H9 (cell line): ENCODE measurements at regions not wholly inside any gene's neighbourhood (a gene's known extent, or its start where the extent isn't known, plus 50 kb on each side); places are given as distances from the start of the nearest gene placed in this dataset.
"Not testable (repeated sequence)": the region's sequence is repeated elsewhere in the genome, so short reads cannot be mapped to it uniquely, and the experiment has no call there.

ENCODE experiments used
- DNase-seq: peaks from one replicate; pipeline ENCODE4 v3.0.0-alpha.2; 2017
- H2AFZ ChIP-seq: one replicate; pipeline ENCODE4 v1.6.1; 2013; ENCODE audit warnings: mild to moderate bottlenecking, low read length, control low read depth, moderate library complexity
- H2AK5ac ChIP-seq: 2 replicates; pipeline ENCODE4 v1.6.1; 2013; ENCODE audit warnings: low read length, control low read depth, mixed read lengths; ENCODE audit not compliant: insufficient read length
- H2BK120ac ChIP-seq: one replicate; pipeline ENCODE4 v1.6.1; 2013; ENCODE audit warnings: low read depth, mild to moderate bottlenecking, low read length, control low read depth, inconsistent platforms; ENCODE audit not compliant: poor library complexity, severe bottlenecking
- H2BK12ac ChIP-seq: 2 replicates; pipeline ENCODE4 v1.6.1; 2013; ENCODE audit warnings: low read length, control low read depth, mixed read lengths, low read depth; ENCODE audit not compliant: insufficient read length
- H2BK15ac ChIP-seq: 2 replicates; pipeline ENCODE4 v1.6.1; 2013; ENCODE audit warnings: low read depth, low read length, control low read depth
- H2BK20ac ChIP-seq: one replicate; pipeline ENCODE4 v1.6.1; 2013; ENCODE audit warnings: low read depth, mild to moderate bottlenecking, low read length, control low read depth, inconsistent platforms; ENCODE audit not compliant: poor library complexity, severe bottlenecking
- H2BK5ac ChIP-seq: 2 replicates; pipeline ENCODE4 v1.6.1; 2013; ENCODE audit warnings: low read length, control low read depth, mixed read lengths; ENCODE audit not compliant: insufficient read length
- H3K14ac ChIP-seq: 2 replicates; pipeline ENCODE4 v1.6.1; 2013; ENCODE audit warnings: low read length, control low read depth; ENCODE audit not compliant: insufficient read depth
- H3K18ac ChIP-seq: 2 replicates; pipeline ENCODE4 v1.6.1; 2013; ENCODE audit warnings: low read depth, mild to moderate bottlenecking, mixed read lengths, low read length, control low read depth; ENCODE audit not compliant: insufficient read length
- H3K23ac ChIP-seq: 2 replicates; pipeline ENCODE4 v1.6.1; 2013; ENCODE audit warnings: low read length, control low read depth, mixed read lengths, low read depth; ENCODE audit not compliant: insufficient read length
- H3K23me2 ChIP-seq: 2 replicates; pipeline ENCODE4 v1.6.1; 2013; ENCODE audit warnings: low read depth, mild to moderate bottlenecking, mixed read lengths, low read length, control low read depth; ENCODE audit not compliant: insufficient read length, poor library complexity, severe bottlenecking
- H3K27ac ChIP-seq: 2 replicates; pipeline ENCODE4 v1.5.1; 2013; ENCODE audit warnings: low read length, control low read depth, mixed read lengths, low read depth; ENCODE audit not compliant: insufficient read length
- H3K27me3 ChIP-seq: 2 replicates; pipeline ENCODE4 v1.6.1; 2013; ENCODE audit warnings: low read length, control low read depth, inconsistent platforms; ENCODE audit not compliant: insufficient read depth
- H3K4ac ChIP-seq: 2 replicates; pipeline ENCODE4 v1.6.1; 2013; ENCODE audit warnings: low read depth, mild to moderate bottlenecking, control low read depth, inconsistent platforms, low read length, moderate library complexity
- H3K4me1 ChIP-seq: 2 replicates; pipeline ENCODE4 v1.6.1; 2013; ENCODE audit warnings: low read length, control low read depth, inconsistent platforms; ENCODE audit not compliant: insufficient read depth
- H3K4me2 ChIP-seq: 2 replicates; pipeline ENCODE4 v1.6.1; 2013; ENCODE audit warnings: low read length, control low read depth, mixed read lengths; ENCODE audit not compliant: insufficient read length, insufficient read depth
- H3K56ac ChIP-seq: 2 replicates; pipeline ENCODE4 v1.6.1; 2013; ENCODE audit warnings: low read depth, mild to moderate bottlenecking, mixed read lengths, low read length, control low read depth; ENCODE audit not compliant: insufficient read length
- H3K79me1 ChIP-seq: 2 replicates; pipeline ENCODE4 v1.6.1; 2013; ENCODE audit warnings: low read depth, mild to moderate bottlenecking, moderate library complexity, low read length, control low read depth, inconsistent platforms; ENCODE audit not compliant: insufficient read depth, poor library complexity, severe bottlenecking
- H3K79me2 ChIP-seq: 2 replicates; pipeline ENCODE4 v1.6.1; 2013; ENCODE audit warnings: low read length, control low read depth, inconsistent platforms; ENCODE audit not compliant: insufficient read depth
- H3K9ac ChIP-seq: 2 replicates; pipeline ENCODE4 v1.6.1; 2013; ENCODE audit warnings: low read length, control low read depth, mixed read lengths; ENCODE audit not compliant: insufficient read length; ENCODE audit errors: extremely low read depth
- H3K9me3 ChIP-seq: one replicate; pipeline ENCODE4 v1.6.1; 2013; ENCODE audit warnings: low read depth, low read length, inconsistent platforms; ENCODE audit not compliant: control insufficient read depth
- H3T11ph ChIP-seq: one replicate; pipeline ENCODE4 v1.6.1; 2013; ENCODE audit warnings: mild to moderate bottlenecking, low read length, control low read depth, inconsistent platforms
- H4K20me1 ChIP-seq: one replicate; pipeline ENCODE4 v1.6.1; 2013; ENCODE audit not compliant: control insufficient read depth, insufficient read length, insufficient read depth
- H4K5ac ChIP-seq: 2 replicates; pipeline ENCODE4 v1.6.1; 2013; ENCODE audit warnings: low read depth, mild to moderate bottlenecking, mixed read lengths, low read length, control low read depth; ENCODE audit not compliant: insufficient read length
- H4K8ac ChIP-seq: replicated peaks from 2 replicates; pipeline ENCODE4 v1.6.1; 2013; ENCODE audit warnings: low read length, control low read depth, mixed read lengths, low read depth; ENCODE audit not compliant: insufficient read length
- H4K91ac ChIP-seq: 2 replicates; pipeline ENCODE4 v1.6.1; 2013; ENCODE audit warnings: low read depth, mild to moderate bottlenecking, moderate library complexity, mixed read lengths, low read length, control low read depth; ENCODE audit not compliant: insufficient read length
- H3K27ac Mint-ChIP-seq, 3 experiments: 2 replicates in 2 of 3; 3 replicates in 1 of 3; pipeline ENCODE4 v1.8.0; 2020 to 2021; ENCODE audit warnings: mixed read lengths in 3 of 3, mild to moderate bottlenecking in 1 of 3, moderate library complexity in 1 of 3
- H3K27me3 Mint-ChIP-seq: 2 replicates; pipeline ENCODE4 v1.8.0; 2021; ENCODE audit warnings: low read depth, mild to moderate bottlenecking, moderate library complexity, mixed read lengths
- H3K36me3 Mint-ChIP-seq, 3 experiments: 2 replicates in 2 of 3; 3 replicates in 1 of 3; pipeline ENCODE4 v1.8.0; 2020 to 2021; ENCODE audit warnings: low read depth in 3 of 3, mixed read lengths in 3 of 3; ENCODE audit not compliant: insufficient read depth in 1 of 3
- H3K4me1 Mint-ChIP-seq, 2 experiments: 2 replicates each; pipeline ENCODE4 v1.8.0; 2020; ENCODE audit warnings: mixed read lengths in 2 of 2
- H3K4me3 Mint-ChIP-seq, 2 experiments: 2 replicates in 1 of 2; 3 replicates in 1 of 2; pipeline ENCODE4 v1.8.0; 2020 to 2021; ENCODE audit warnings: mild to moderate bottlenecking in 2 of 2, mixed read lengths in 2 of 2, moderate library complexity in 1 of 2
- H3K9me3 Mint-ChIP-seq, 2 experiments: 2 replicates in 1 of 2; 3 replicates in 1 of 2; pipeline ENCODE4 v1.8.0; 2020; ENCODE audit warnings: mild to moderate bottlenecking in 2 of 2, mixed read lengths in 2 of 2, moderate library complexity in 1 of 2
- CTCF ChIP-seq: fragments of 200-600 bp; sonication (generic); conservative IDR thresholded peaks from 3 replicates; pipeline ENCODE4 v1.8.0; 2021; ENCODE audit warnings: antibody characterized with exemption, mild to moderate bottlenecking
- WGBS: extraction: QIAGEN DNeasy Blood & Tissue Kit; methylation state at CpG from one replicate; pipeline ENCODE4 v1.1.7; 2013; ENCODE audit warnings: missing lambda C conversion rate, low lambda C conversion rate, mixed read lengths; ENCODE audit not compliant: insufficient read length; ENCODE audit errors: extremely low coverage; 5-methylcytosine and 5-hydroxymethylcytosine counted together

DNA sequence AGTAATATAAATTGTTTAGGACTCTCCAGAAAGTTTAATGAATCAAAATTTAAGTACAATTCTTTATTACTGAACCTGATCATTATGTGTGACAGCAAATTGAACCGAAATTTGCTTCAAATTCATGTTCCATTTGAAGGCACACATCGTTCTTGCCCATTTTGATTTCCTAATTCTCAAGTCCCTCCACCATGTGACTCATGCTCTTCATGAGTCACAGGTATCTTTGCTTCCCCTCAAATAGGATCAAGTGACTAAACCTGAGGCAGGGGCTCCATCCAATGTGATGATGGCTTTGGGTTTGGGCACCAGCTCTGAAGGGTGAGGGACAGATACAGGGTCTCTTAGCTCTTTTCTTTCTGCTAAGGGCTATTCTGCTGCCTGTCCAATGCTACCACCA, 86.1 kb downstream of the THSD1 start:
- DNase-seq = no peak
- no peaks in the 10 kb centered on the region for H3K36me3 Mint-ChIP-seq
- H3K27ac Mint-ChIP-seq = no peak overlapping the region
- Histone ChIP-seq H2AK5ac (no peak overlapping the region), H3K27me3 (no peaks in the 10 kb centered on the region), H2AFZ (no peak overlapping the region), H3T11ph (no peak overlapping the region), H2BK5ac (no peak overlapping the region), H2BK12ac (no peak overlapping the region), H3K79me2 (no peaks in the 10 kb centered on the region), H3K14ac (no peak overlapping the region), H3K23me2 (no peaks in the 10 kb centered on the region), H3K27ac (no peak overlapping the region), H3K56ac (no peak overlapping the region), H3K9ac (no peak overlapping the region), H4K8ac (no peak overlapping the region), H2BK120ac (no peak overlapping the region), H3K4me1 (no peaks in the 10 kb centered on the region), H2BK20ac (no peak overlapping the region), H4K20me1 (no peaks in the 10 kb centered on the region), H2BK15ac (no peak overlapping the region), H3K23ac (no peak overlapping the region), H3K18ac (no peak overlapping the region), H3K9me3 (no peaks in the 10 kb centered on the region), H4K5ac (no peak overlapping the region), H3K4ac (no peak overlapping the region), H3K79me1 (no peaks in the 10 kb centered on the region), H4K91ac (no peak overlapping the region), H3K4me2 (no peak overlapping the region)
- no CpG with 5 or more reads among the region's 2 CpGs for WGBS
- H3K4me3 Mint-ChIP-seq = no peak overlapping the region
- no peak for TF ChIP-seq CTCF
- H3K4me1 Mint-ChIP-seq = no peaks in the 10 kb centered on the region
- H3K9me3 Mint-ChIP-seq = no peaks in the 10 kb centered on the region
- H3K27me3 Mint-ChIP-seq = peaks cover 8% of the 10 kb centered on the region

DNA sequence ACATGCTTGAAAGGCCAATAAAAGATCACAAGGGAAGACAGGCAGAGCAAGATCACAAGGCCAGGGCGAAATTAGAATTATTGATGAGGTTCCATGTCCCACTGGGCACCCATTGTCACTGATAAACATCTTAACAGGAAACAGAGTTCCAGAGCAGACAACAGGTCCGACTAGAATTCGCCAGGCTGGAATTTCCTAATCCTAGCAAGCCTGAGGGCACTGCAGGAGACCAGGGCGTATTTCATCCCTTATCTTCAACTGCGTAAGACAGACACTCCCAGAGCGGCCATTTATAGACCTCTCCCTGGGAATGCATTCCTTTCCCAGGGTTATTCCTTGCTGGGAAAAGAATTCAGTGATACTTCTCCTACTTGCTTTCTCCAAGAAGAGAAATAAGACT, 96.1 kb downstream of the THSD1 start:
- H3K27me3 Mint-ChIP-seq, H3K4me2 ChIP-seq, H4K91ac ChIP-seq, H3K14ac ChIP-seq, H2BK20ac ChIP-seq, DNase-seq, H3K4me1 Mint-ChIP-seq, H3K23me2 ChIP-seq, H2AFZ ChIP-seq, H4K8ac ChIP-seq, H4K20me1 ChIP-seq, H3K79me2 ChIP-seq, H4K5ac ChIP-seq, H3K9me3 ChIP-seq, H3T11ph ChIP-seq, H3K23ac ChIP-seq, H3K27ac ChIP-seq, H3K56ac ChIP-seq, H3K4ac ChIP-seq, H2AK5ac ChIP-seq, H3K4me3 Mint-ChIP-seq, H2BK12ac ChIP-seq, H2BK15ac ChIP-seq, H3K18ac ChIP-seq, H2BK5ac ChIP-seq, H3K27me3 ChIP-seq, H2BK120ac ChIP-seq, H3K27ac Mint-ChIP-seq, H3K79me1 ChIP-seq, H3K4me1 ChIP-seq, H3K9ac ChIP-seq: not testable (repeated sequence)
- Mint-ChIP-seq H3K9me3 (peaks cover 27 to 31% of the 10 kb centered on the region in 2 experiments), H3K36me3 (peaks cover 7 to 17% (median 10%) of the 10 kb centered on the region in 3 experiments; a peak in 6 of 7 replicates)
- WGBS = no CpG with 5 or more reads among the region's 6 CpGs
